Fibroblast of peridontal ligament (primary cell): ENCODE measurements at regions not wholly inside any gene's neighbourhood (a gene's known extent, or its start where the extent isn't known, plus 50 kb on each side); places are given as distances from the start of the nearest gene placed in this dataset.
A peak's percentile ranks its signal among the peaks of the same experiment; 100 is the strongest.
"Not testable (repeated sequence)": the region's sequence is repeated elsewhere in the genome, so short reads cannot be mapped to it uniquely, and the experiment has no call there.

Source experiments
- DNase-seq: peaks from one replicate; pipeline ENCODE4 v3.0.0-alpha.2; 2010; ENCODE audit errors: extremely low read depth

- DNase-seq: no peak
Measured at GRCh38 chr10:36496758-36497157, 628.6 kb upstream of the ANKRD30A start.

- DNase-seq: peak; percentile 61
Measured at GRCh38 chr10:36494371-36494770, 631.0 kb upstream of the ANKRD30A start.

DNA sequence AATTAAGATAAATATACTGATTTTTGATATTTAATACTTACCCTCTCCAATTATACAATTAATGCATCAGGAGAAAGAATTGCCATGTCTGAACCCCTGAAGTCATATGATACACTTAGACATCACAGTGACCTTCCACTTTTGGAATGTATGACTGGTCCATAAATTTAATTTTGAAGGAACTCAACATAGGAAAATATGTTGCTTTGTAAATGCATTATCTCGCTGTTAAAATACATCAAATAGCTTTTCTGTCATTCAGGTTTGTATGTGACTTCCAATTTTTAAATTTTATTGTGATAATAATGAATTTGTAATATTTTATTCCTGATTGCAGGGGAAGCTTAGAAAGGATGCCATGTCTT lies 631.9 kb upstream of the ANKRD30A start:
- peak; percentile 55 for DNase-seq

DNA sequence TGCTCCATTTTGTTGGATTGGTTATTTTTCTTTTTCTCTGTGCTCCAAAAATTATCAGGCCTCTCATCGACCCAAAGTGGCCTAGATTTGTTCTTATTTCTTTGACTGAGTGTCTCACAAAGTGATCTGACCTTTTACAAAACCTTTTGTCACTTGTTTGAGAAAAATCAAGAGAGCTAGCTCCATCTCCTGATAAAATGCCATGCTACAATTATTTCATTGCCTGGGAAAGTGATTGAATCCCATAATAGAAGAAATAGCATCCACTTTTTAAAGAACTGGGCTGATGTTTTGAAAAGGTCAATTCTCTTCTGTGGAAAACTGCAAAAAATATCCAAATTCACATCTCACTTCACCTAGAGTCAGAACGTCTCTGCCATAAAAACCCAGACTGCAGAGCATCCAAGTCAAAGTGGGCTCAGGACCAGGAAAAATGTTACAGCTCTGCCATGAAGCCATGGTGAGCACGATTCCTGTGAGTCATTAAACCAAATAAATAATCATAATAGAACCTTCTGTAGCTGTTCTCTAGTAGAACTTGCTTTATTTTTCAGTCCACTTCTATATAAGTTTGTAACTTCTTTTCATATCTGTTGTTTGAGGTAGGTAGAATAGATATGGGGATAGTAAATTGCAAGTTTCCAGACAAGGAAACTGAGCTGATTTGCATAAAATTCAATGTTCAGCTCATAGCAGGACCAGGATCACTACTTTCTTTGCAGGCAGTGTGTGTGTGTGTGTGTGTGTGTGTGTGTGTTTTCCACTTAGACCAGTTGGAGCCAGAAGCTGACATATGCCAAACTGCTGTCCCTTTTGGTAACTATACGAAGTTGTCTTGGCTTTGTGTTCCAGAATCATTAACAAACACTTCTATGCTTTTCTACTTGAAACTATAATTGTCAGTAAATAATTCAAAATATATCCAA lies 632.5 kb upstream of the ANKRD30A start:
- peak; percentile 74 for DNase-seq

DNA sequence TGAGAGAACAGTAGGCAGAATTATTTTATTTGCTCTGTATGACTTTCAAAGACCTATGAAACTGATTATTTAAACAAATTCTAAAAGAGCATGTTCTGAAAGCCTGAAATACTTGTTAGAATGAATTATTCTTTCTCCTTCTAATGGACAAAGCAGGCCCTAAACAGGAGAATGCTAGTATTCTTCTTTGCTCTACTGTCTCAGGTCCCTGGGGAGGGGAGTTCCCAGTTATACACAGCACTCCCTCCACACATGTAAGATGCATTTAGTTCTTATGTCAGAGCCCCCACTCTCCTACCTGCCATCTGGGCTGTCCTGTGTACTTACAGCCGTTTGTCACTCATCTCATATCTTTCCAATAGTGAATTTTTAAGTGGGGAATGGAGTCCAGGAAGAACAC lies 633.5 kb upstream of the ANKRD30A start:
- no peak for DNase-seq

- peak; percentile 93 for DNase-seq
Measured at GRCh38 chr10:36489611-36490228, 635.7 kb upstream of the ANKRD30A start.

DNA sequence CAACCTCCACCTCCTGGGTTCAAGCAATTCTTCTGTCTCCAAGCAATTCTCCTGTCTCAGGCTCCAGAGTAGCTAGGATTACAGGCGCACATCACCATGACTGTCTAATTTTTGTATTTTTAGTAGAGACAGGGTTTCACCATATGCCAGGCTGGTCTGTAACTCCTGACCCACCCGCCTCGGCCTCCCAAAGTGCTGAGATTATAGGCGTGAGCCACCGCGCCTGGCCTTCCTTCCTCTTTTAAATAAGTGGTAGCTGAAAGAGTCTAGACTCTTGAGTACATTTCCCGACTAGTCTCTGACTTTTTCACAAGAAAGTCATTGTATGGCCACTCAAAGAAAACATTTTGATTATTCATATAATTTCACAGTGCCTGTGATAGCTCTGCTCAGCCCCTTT lies 636.2 kb upstream of the ANKRD30A start:
- DNase-seq: no peak

- no peak for DNase-seq
Measured at GRCh38 chr10:36488579-36488978, 636.8 kb upstream of the ANKRD30A start.

DNA sequence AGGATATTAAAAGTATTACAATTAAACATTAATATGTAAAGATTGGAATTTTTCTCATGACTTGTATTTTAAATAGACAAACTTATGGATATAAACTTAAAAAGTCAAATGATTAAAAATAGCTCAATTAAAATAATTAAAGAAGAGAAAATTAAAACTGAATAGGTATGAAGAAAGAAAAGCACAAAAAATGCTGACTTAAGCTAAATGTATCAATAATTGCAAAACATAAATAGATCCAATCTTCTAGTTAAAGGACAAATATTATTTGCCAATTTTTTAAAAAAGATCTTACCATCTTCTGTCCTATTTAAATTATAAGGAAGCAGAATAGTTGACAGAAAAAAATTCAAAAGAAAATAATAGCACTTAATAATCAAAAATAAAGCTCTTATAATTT lies 646.3 kb upstream of the ANKRD30A start:
- no peak for DNase-seq

- DNase-seq: no peak
Measured at GRCh38 chr10:36476399-36476798, 649.0 kb upstream of the ANKRD30A start.

DNA sequence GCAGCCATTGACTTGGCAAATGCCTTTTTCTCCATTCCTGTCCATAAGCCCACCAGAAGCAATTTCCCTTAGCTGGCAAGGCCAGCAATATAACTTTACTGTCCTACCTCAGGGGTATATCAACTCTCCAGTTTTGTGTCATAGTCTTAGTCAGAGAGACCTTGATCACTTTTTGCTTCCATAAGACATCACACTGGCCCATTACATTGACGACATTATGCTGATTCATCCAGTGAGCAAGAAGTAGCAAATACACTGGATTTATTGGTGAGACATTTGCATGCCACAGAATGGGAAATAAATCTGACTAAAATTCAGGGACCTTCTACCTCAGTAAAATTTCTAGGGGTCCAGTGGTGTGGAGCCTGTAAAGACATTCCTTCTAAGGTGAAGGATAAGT lies 649.7 kb upstream of the ANKRD30A start:
- DNase-seq: no peak

DNA sequence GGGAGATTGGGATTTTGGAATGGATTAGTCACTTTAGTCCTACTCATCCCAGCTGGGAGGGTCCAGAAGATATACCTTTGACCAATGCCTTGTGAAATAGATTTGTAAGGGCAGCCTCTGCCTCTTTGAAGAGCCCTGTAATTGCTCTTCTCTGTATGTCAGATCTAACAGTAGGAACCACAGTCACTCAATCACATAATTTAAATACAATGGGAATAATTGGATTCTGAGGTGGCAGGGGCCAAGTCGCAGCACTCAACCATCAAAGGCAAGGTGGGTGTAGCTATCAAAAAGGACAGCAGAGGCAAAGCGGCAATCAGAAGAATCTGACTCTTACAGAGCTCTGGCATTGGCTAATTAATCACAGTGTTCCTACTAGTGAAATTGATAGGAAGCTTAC lies 650.9 kb upstream of the ANKRD30A start:
- no peak for DNase-seq

DNA sequence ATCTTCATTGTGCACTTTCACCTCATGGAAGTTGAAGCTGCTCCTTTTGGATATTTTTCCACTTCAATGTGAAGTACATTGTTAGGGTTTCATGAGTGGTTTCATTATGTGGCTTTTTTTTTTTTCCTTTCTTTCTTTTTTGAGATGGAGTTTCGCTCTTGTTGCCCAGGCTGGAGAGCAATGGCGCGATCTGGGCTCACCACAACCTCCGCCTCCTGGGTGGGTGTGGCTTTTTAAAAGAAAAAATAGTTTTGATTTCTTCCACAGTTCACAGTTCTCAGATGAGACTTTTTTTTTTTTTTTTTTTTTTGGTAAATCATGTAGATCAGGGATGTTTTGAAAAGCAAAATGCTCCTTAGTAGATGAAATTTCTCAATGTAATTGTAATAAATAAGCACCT lies 652.3 kb upstream of the ANKRD30A start:
- DNase-seq: no peak

DNA sequence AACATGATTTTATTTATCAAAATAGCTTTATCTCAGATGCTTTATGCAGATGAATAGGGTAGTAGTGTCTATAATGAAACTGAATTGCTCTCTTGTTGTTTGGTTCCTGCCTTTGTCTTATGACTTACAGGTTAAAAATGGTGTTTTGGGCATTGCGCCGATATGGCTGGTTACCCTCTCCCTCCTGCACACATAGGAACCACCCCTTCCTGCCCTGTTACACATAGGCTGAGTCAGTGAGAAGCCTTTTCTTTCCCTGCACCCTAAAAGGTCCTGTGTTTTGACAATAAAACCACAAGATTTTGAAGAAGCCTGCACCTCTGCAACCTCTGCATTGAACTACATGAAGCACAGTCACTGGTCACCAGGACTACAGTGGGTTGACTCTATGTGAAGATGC lies 655.8 kb upstream of the ANKRD30A start:
- DNase-seq: no peak

- no peak for DNase-seq
Measured at GRCh38 chr10:36468620-36469019, 656.8 kb upstream of the ANKRD30A start.

- DNase-seq: no peak
Measured at GRCh38 chr10:36465604-36466379, 659.6 kb upstream of the ANKRD30A start.

DNA sequence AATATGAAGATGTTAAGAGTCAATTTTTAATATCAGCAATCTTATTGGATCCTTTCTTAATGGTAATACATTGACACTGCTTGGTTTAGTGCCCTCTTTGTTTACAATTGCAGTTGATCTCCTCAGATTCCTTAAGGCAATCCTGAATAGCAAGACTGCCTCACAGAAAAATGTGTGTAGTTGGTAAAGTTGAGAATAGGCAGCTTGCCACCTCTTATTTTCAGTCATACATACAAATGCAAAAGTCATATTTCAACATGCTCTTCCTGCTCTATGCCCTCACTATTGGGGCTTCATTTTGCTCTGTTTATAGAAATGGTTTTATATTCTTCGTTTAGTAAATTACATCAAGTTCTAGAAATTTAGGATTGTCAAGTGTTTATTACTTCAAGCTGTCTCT lies 661.1 kb upstream of the ANKRD30A start:
- DNase-seq: peak; percentile 63

GRCh38 chr10:36463390-36463789 lies 662.0 kb upstream of the ANKRD30A start:
- DNase-seq: no peak

- DNase-seq: peak; percentile 80
Measured at GRCh38 chr10:36462194-36462593, 663.2 kb upstream of the ANKRD30A start.

GRCh38 chr10:36458437-36458836 lies 667.0 kb upstream of the ANKRD30A start:
- not testable (repeated sequence) for DNase-seq

- DNase-seq: no peak
Measured at GRCh38 chr10:36457751-36458150, 667.6 kb upstream of the ANKRD30A start.

DNA sequence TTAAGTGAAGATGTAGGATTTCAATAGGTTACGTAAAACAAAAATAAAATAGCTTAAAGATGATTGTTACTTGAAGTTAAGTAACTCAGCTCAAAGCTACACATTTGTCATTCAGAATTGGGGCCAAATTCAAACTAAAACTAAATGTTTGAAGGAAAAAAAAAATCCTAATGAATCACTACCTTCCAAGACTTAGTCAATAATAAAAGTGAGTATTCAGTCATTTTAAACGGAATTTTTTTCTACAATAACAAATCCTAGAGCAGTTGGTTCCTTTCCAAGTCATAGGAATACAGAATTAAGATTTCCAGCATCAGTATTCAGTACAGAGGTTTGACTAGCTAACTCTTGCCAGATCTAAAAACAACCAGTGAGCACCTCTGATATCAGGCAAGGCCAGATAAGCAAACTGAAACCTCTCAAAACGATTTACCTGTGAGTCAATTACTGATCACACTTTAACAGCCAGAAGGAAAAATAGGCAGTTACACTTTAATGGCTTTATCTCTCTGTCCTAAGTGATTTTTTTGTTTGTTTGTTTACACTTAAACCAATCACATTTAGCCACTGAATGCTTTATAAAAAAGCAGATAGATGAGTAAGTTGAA lies 669.8 kb upstream of the ANKRD30A start:
- no peak for DNase-seq
